ENCODE measurements at regions not wholly inside any gene's neighbourhood (a gene's known extent, or its start where the extent isn't known, plus 50 kb on each side); places are given as distances from the start of the nearest gene placed in this dataset.

GRCh38 chr20:3339076-3339475 lies 68.4 kb downstream of the DNAAF9 start:
- Histone ChIP-seq H3K9me3 (ENCODE audit: control insufficient read depth in 4 of 4, insufficient read depth in 3 of 4, low read length in 3 of 4) (no peaks in the 10 kb centered on the region), H3K36me3 (ENCODE audit: control insufficient read depth in 4 of 4, insufficient read depth in 4 of 4, low read length in 4 of 4) (peaks cover 5 to 37% (median 19%) of the 10 kb centered on the region in 4 donors), H3K27ac (ENCODE audit: low read depth in 1 of 2, low read length in 1 of 2) (no peak overlapping the region), H3K9ac (ENCODE audit: insufficient read depth in 1 of 2, low read length in 2 of 2) (no peak overlapping the region), H3K27me3 (ENCODE audit: control insufficient read depth in 3 of 3, insufficient read depth in 3 of 3, low read length in 2 of 3) (no peaks in the 10 kb centered on the region), H3K4me3 (no peak overlapping the region), H3K4me1 (ENCODE audit: control insufficient read depth in 5 of 5, insufficient read depth in 5 of 5, low read length in 5 of 5) (peaks cover 0 to 8% (median 0%) of the 10 kb centered on the region in 5 donors)
- WGBS, 2 donors, result 94 to 98% methylated on average over 1 of the region's 1 CpG
- no peak for DNase-seq
- ATAC-seq (ENCODE audit: insufficient read depth, low FRiP score), result no peak
- TF ChIP-seq CTCF (IDR thresholded peaks at IDR 0.05; ENCODE audit: control extremely low read depth, extremely low read depth), result no peak

DNA sequence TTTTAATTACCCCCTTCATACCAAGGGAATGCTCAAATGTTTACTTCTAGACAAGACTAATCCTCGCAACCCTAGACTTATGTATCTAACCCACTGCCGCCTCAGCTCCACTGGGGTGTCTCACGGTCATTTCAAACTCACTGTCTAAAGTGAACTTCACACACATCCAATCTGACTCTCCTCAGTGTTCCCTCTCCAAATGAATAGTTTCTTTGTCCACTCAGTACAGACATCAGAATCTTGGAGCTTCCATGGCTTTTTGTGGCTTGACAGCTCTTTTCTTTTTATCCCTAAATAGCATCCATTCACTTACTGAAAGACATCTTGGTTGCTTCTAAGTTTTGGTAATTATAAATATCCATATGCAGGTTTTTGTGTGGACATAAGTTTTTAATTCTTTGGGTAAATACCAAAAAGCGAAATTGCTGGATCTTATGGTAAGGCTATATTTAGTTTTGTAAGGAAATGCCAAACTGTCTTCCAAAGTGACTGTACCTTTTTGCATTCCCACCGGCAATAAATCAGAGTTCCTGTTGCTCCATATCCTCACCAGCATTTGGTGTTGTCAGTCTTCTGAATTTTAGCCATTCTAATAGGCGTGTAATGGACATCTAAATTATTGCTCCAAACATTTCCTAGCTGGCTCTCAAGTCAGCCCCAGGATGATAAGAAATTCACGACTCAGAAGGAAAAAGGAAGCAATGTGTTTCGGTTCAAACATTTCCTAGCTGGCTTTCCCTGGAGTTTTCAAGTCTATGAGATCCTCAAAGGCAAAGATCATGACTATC lies 73.1 kb downstream of the DNAAF9 start:
- 88 to 92% methylated on average over 8 of the region's 8 CpGs for WGBS, 2 donors
- no peak overlapping the region for H3K27ac ChIP-seq (ENCODE audit: low read depth in 1 of 2, low read length in 1 of 2)
- no peak for TF ChIP-seq CTCF (IDR thresholded peaks at IDR 0.05; ENCODE audit: control extremely low read depth, extremely low read depth)

GRCh38 chr20:3330046-3330741 lies 77.3 kb downstream of the DNAAF9 start:
- no peaks in the 10 kb centered on the region for H3K27me3 ChIP-seq (ENCODE audit: control insufficient read depth in 3 of 3, insufficient read depth in 3 of 3, low read length in 2 of 3)
- no peak overlapping the region for H3K27ac ChIP-seq (ENCODE audit: low read depth in 1 of 2, low read length in 1 of 2)
- WGBS, 2 donors, result 78 to 79% methylated on average over 4 of the region's 4 CpGs
- TF ChIP-seq CTCF (IDR thresholded peaks at IDR 0.05; ENCODE audit: control extremely low read depth, extremely low read depth), result no peak
- no peak overlapping the region for H3K4me3 ChIP-seq
- peaks cover 13 to 31% (median 25%) of the 10 kb centered on the region in 4 donors for H3K36me3 ChIP-seq (ENCODE audit: control insufficient read depth in 4 of 4, insufficient read depth in 4 of 4, low read length in 4 of 4)
- ATAC-seq (ENCODE audit: insufficient read depth, low FRiP score), result no peak
- DNase-seq, result peak in 2 of 3 donors; percentile 28 to 41
- no peak overlapping the region for H3K9ac ChIP-seq (ENCODE audit: insufficient read depth in 1 of 2, low read length in 2 of 2)
- H3K9me3 ChIP-seq (ENCODE audit: control insufficient read depth in 4 of 4, insufficient read depth in 3 of 4, low read length in 3 of 4), result peaks cover 0 to 2% (median 0%) of the 10 kb centered on the region in 4 donors
- H3K4me1 ChIP-seq (ENCODE audit: control insufficient read depth in 5 of 5, insufficient read depth in 5 of 5, low read length in 5 of 5), result no peaks in the 10 kb centered on the region

More for the DNA sequence above, 73.1 kb downstream of the DNAAF9 start:
- ATAC-seq (ENCODE audit: insufficient read depth, low FRiP score) (no peak), DNase-seq (no peak)
- no peaks in the 10 kb centered on the region for H3K27me3 ChIP-seq (ENCODE audit: control insufficient read depth in 3 of 3, insufficient read depth in 3 of 3, low read length in 2 of 3)
- peaks cover 0 to 2% (median 0%) of the 10 kb centered on the region in 4 donors for H3K9me3 ChIP-seq (ENCODE audit: control insufficient read depth in 4 of 4, insufficient read depth in 3 of 4, low read length in 3 of 4)
- no peak overlapping the region for H3K4me3 ChIP-seq
- H3K4me1 ChIP-seq (ENCODE audit: control insufficient read depth in 5 of 5, insufficient read depth in 5 of 5, low read length in 5 of 5), result peaks cover 0 to 2% (median 0%) of the 10 kb centered on the region in 5 donors
- no peak overlapping the region for H3K9ac ChIP-seq (ENCODE audit: insufficient read depth in 1 of 2, low read length in 2 of 2)
- peaks cover 10 to 40% (median 25%) of the 10 kb centered on the region in 4 donors for H3K36me3 ChIP-seq (ENCODE audit: control insufficient read depth in 4 of 4, insufficient read depth in 4 of 4, low read length in 4 of 4)

All from lung (tissue), 11 donors.